SKM-1 (cell line): ENCODE measurements at regions not wholly inside any gene's neighbourhood (a gene's known extent, or its start where the extent isn't known, plus 50 kb on each side); places are given as distances from the start of the nearest gene placed in this dataset.
"Not testable (repeated sequence)": the region's sequence is repeated elsewhere in the genome, so short reads cannot be mapped to it uniquely, and the experiment has no call there.

Experiments used
- DNase-seq: peaks from one replicate; lab custom pipeline; 2025; ENCODE audit not compliant: unreplicated experiment; lab: John Stamatoyannopoulos, UW

- DNase-seq = no peak
Measured at GRCh38 chr10:10667466-10667865, 350.2 kb upstream of the CELF2 start.

GRCh38 chr10:10676972-10677371 is 340.7 kb upstream of the CELF2 start:
- no peak for DNase-seq

GRCh38 chr10:10677479-10677878 is 340.2 kb upstream of the CELF2 start:
- DNase-seq = no peak

GRCh38 chr10:10680496-10680895 is 337.2 kb upstream of the CELF2 start:
- no peak for DNase-seq

- no peak for DNase-seq
Measured at GRCh38 chr10:10684972-10685371, 332.7 kb upstream of the CELF2 start.

GRCh38 chr10:10685566-10685965 is 332.1 kb upstream of the CELF2 start:
- no peak for DNase-seq

GRCh38 chr10:10687751-10688150 is 329.9 kb upstream of the CELF2 start:
- DNase-seq = no peak

GRCh38 chr10:10699427-10699826 is 318.2 kb upstream of the CELF2 start:
- DNase-seq = no peak

- no peak for DNase-seq
Measured at GRCh38 chr10:10701084-10701611, 316.5 kb upstream of the CELF2 start.

- DNase-seq = no peak
Measured at GRCh38 chr10:10702211-10702610, 315.5 kb upstream of the CELF2 start.

- DNase-seq = no peak
Measured at GRCh38 chr10:10703382-10703781, 314.3 kb upstream of the CELF2 start.

- DNase-seq = no peak
Measured at GRCh38 chr10:10712155-10712704, 305.4 kb upstream of the CELF2 start.

- no peak for DNase-seq
Measured at GRCh38 chr10:10714327-10714726, 303.3 kb upstream of the CELF2 start.

- DNase-seq = no peak
Measured at GRCh38 chr10:10716972-10717371, 300.7 kb upstream of the CELF2 start.

- no peak for DNase-seq
Measured at GRCh38 chr10:10722422-10722821, 295.2 kb upstream of the CELF2 start.

GRCh38 chr10:10725196-10725595 is 292.5 kb upstream of the CELF2 start:
- no peak for DNase-seq

- no peak for DNase-seq
Measured at GRCh38 chr10:10726101-10726500, 291.6 kb upstream of the CELF2 start.

- DNase-seq = not testable (repeated sequence)
Measured at GRCh38 chr10:10727411-10727810, 290.3 kb upstream of the CELF2 start.

- DNase-seq = no peak
Measured at GRCh38 chr10:10727812-10728211, 289.9 kb upstream of the CELF2 start.

- DNase-seq = no peak
Measured at GRCh38 chr10:10730471-10731043, 287.1 kb upstream of the CELF2 start.

- no peak for DNase-seq
Measured at GRCh38 chr10:10731366-10731765, 286.3 kb upstream of the CELF2 start.

GRCh38 chr10:10734356-10735064 is 283.2 kb upstream of the CELF2 start:
- DNase-seq = no peak
